ENCODE measurements at regions not wholly inside any gene's neighbourhood (a gene's known extent, or its start where the extent isn't known, plus 50 kb on each side); places are given as distances from the start of the nearest gene placed in this dataset.

- Histone ChIP-seq H3K4me3 (replicated peaks in 1 of 3; ENCODE audit: insufficient read depth in 1 of 3, low read depth in 2 of 3, low read length in 3 of 3) (no peak overlapping the region), H3K79me2 (ENCODE audit: insufficient read depth, low read length) (no peaks in the 10 kb centered on the region), H3K9ac (ENCODE audit: insufficient read depth, low read depth, low read length) (no peak overlapping the region), H3K4me1 (ENCODE audit: insufficient read depth, low read length) (peaks cover 46% of the 10 kb centered on the region), H2AFZ (ENCODE audit: low read length) (peak overlapping the region; percentile 3), H3K27me3 (ENCODE audit: control insufficient read depth in 1 of 2, insufficient read depth in 2 of 2, low read length in 2 of 2) (no peaks in the 10 kb centered on the region), H4K20me1 (ENCODE audit: insufficient read depth, low read length) (no peaks in the 10 kb centered on the region), H3K36me3 (replicated peaks in 1 of 2; ENCODE audit: control insufficient read depth in 1 of 2, insufficient read depth in 2 of 2, low read length in 2 of 2) (no peaks in the 10 kb centered on the region), H3K27ac (ENCODE audit: extremely low read length, insufficient read depth, low read length) (no peak overlapping the region), H3K4me2 (ENCODE audit: low read depth, low read length) (peak overlapping the region; percentile 30; the same call in 1 of the 2 replicates), H3K9me3 (ENCODE audit: low read length) (no peaks in the 10 kb centered on the region)
- ATAC-seq (no peak), DNase-seq (ENCODE audit: low spot score) (no peak), FAIRE-seq (no peak)
- CTCF ChIA-PET (ENCODE audit: low intra/inter-chr PET ratio, low total read pairs): no interaction called here
- POLR2A ChIA-PET: no interaction called here
- 11% methylated on average over 8 of the region's 8 CpGs for WGBS (ENCODE audit: low lambda C conversion rate)
- TF ChIP-seq ZNF263 (CRISPR knock-in tag; IDR thresholded peaks at IDR 0.05): peak; percentile 69; the same call in 1 of the 2 replicates
- no peak for TF ChIP-seq ZNF496 (CRISPR knock-in tag; IDR thresholded peaks at IDR 0.05; ENCODE audit: insufficient replicate concordance)
- BruUV-seq (replicated peaks): no TSS peak
- in situ Hi-C loops (cut with HindIII; ENCODE audit: extremely low pct_ligation_motif_present, low pct_unique_long_range_greater_than_20kb): no loop called here
- intact Hi-C loops (cut with micrococcal nuclease; ENCODE audit: unreplicated experiment): loop anchor here (10.0 kb wide), 1 partner anchor 124 kb away; no protein-coding TSS in a partner anchor
These were observed 421.8 kb upstream of the TBL1XR1 start for GRCh38 chr3:177618873-177619733.

- H3K79me2 ChIP-seq (ENCODE audit: insufficient read depth, low read length): no peaks in the 10 kb centered on the region
- ATAC-seq (no peak), FAIRE-seq (no peak), DNase-seq (ENCODE audit: low spot score) (no peak)
- intact Hi-C loops (cut with micrococcal nuclease; ENCODE audit: unreplicated experiment): no loop called here
- ChIA-PET CTCF (ENCODE audit: low intra/inter-chr PET ratio, low total read pairs) (no interaction called here), POLR2A (no interaction called here)
- H3K9ac ChIP-seq (ENCODE audit: insufficient read depth, low read depth, low read length): no peak overlapping the region
- no peaks in the 10 kb centered on the region for H3K9me3 ChIP-seq (ENCODE audit: low read length)
- H3K4me2 ChIP-seq (ENCODE audit: low read depth, low read length): no peak overlapping the region
- in situ Hi-C loops (cut with HindIII; ENCODE audit: extremely low pct_ligation_motif_present, low pct_unique_long_range_greater_than_20kb): no loop called here
- no peaks in the 10 kb centered on the region for H3K27me3 ChIP-seq (ENCODE audit: control insufficient read depth in 1 of 2, insufficient read depth in 2 of 2, low read length in 2 of 2)
- H4K20me1 ChIP-seq (ENCODE audit: insufficient read depth, low read length): no peaks in the 10 kb centered on the region
- no peaks in the 10 kb centered on the region for H3K36me3 ChIP-seq (replicated peaks in 1 of 2; ENCODE audit: control insufficient read depth in 1 of 2, insufficient read depth in 2 of 2, low read length in 2 of 2)
- no peak for TF ChIP-seq TAF1 (CRISPR knock-in tag; IDR thresholded peaks at IDR 0.05)
- no peak for TF ChIP-seq FOSL1 (CRISPR knock-in tag; IDR thresholded peaks at IDR 0.05; ENCODE audit: borderline replicate concordance)
- no peak for TF ChIP-seq ZIK1 (CRISPR knock-in tag; IDR thresholded peaks at IDR 0.05; ENCODE audit: borderline replicate concordance, low read depth)
- TF ChIP-seq ZNF644 (CRISPR knock-in tag; IDR thresholded peaks at IDR 0.05; ENCODE audit: low read depth): no peak
- TF ChIP-seq ETV5 (CRISPR knock-in tag; IDR thresholded peaks at IDR 0.05; ENCODE audit: borderline replicate concordance): no peak
- no peak for TF ChIP-seq ZNF513 (CRISPR knock-in tag; conservative IDR thresholded peaks at IDR 0.05)
- TF ChIP-seq FOXK1 (CRISPR knock-in tag; IDR thresholded peaks at IDR 0.05; ENCODE audit: borderline replicate concordance, low read depth): no peak
- TF ChIP-seq RFX5 (IDR thresholded peaks at IDR 0.05; ENCODE audit: low read depth, low read length): no peak
- TF ChIP-seq RNF2 (conservative IDR thresholded peaks at IDR 0.05; ENCODE audit: low read depth): no peak
- H2AFZ ChIP-seq (ENCODE audit: low read length): no peak overlapping the region
- H3K4me3 ChIP-seq (replicated peaks in 1 of 3; ENCODE audit: insufficient read depth in 1 of 3, low read depth in 2 of 3, low read length in 3 of 3): no peak overlapping the region
- no peak overlapping the region for H3K27ac ChIP-seq (ENCODE audit: extremely low read length, insufficient read depth, low read length)
- BruUV-seq (replicated peaks): no TSS peak
- WGBS (ENCODE audit: low lambda C conversion rate): 76% methylated on average over 9 of the region's 9 CpGs
- peaks cover 46% of the 10 kb centered on the region for H3K4me1 ChIP-seq (ENCODE audit: insufficient read depth, low read length)
These were observed 422.8 kb upstream of the TBL1XR1 start for GRCh38 chr3:177620073-177620472.
